Bronchial epithelial cell (primary cell): ENCODE measurements at regions not wholly inside any gene's neighbourhood (a gene's known extent, or its start where the extent isn't known, plus 50 kb on each side); places are given as distances from the start of the nearest gene placed in this dataset.
"Not testable (repeated sequence)": the region's sequence is repeated elsewhere in the genome, so short reads cannot be mapped to it uniquely, and the experiment has no call there.

ENCODE experiments used
- DNase-seq: peaks from one replicate; pipeline ENCODE4 v3.0.0-alpha.2; 2010; ENCODE audit warnings: low read depth
- FAIRE-seq: peaks from 2 replicates; lab custom pipeline; 2011; peaks lifted over from hg19 to GRCh38; lab: Jason Lieb, UNC
- H3K27me3 ChIP-seq: 2 replicates; pipeline ENCODE4 v1.5.1; 2011; ENCODE audit warnings: low read length; ENCODE audit not compliant: control insufficient read depth, insufficient read depth
- H3K36me3 ChIP-seq: 2 replicates; pipeline ENCODE4 v1.5.1; 2011; ENCODE audit warnings: low read length; ENCODE audit not compliant: control insufficient read depth, insufficient read depth
- H3K4me3 ChIP-seq: 2 replicates; pipeline ENCODE4 v1.5.1; 2011; ENCODE audit warnings: mild to moderate bottlenecking, low read depth, low read length, control low read depth
- CTCF ChIP-seq: IDR thresholded peaks from 2 replicates; pipeline ENCODE4 v1.5.1; 2011; ENCODE audit warnings: mild to moderate bottlenecking, moderate library complexity, low read length, control low read depth, inconsistent platforms; ENCODE audit not compliant: insufficient read depth, severe bottlenecking

- no peaks in the 10 kb centered on the region for H3K27me3 ChIP-seq
- no peak overlapping the region for H3K4me3 ChIP-seq
- no peak for TF ChIP-seq CTCF
- FAIRE-seq (no peak), DNase-seq (no peak)
- H3K36me3 ChIP-seq, result no peaks in the 10 kb centered on the region
These were observed 92.3 kb upstream of the NBPF6 start for GRCh38 chr1:108357802-108358201.

- DNase-seq, H3K27me3 ChIP-seq, H3K4me3 ChIP-seq, H3K36me3 ChIP-seq, FAIRE-seq: not testable (repeated sequence)
These were observed 69.9 kb upstream of the NBPF6 start for GRCh38 chr1:108380059-108380832.
